Thyroid gland (tissue), 4 donors: ENCODE measurements at regions not wholly inside any gene's neighbourhood (a gene's known extent, or its start where the extent isn't known, plus 50 kb on each side); places are given as distances from the start of the nearest gene placed in this dataset.

ENCODE experiments used
- POLR2A ChIP-seq, 2 donors: fragments of 450-650 bp; IDR thresholded peaks; one replicate each; pipeline ENCODE4 v1.6.1; 2017; ENCODE audit warnings: antibody characterized with exemption in 2 of 2, mild to moderate bottlenecking in 2 of 2, moderate library complexity in 1 of 2
- TF ChIP-seq, protein P1 (sequence below), 6 experiments: fragments of 200-600 bp in 3 of 6; fragments of 450-650 bp in 3 of 6; sonication (generic) in 3 of 6; IDR thresholded peaks; one replicate each; pipeline ENCODE4 v1.5.1; 2016 to 2019; ENCODE audit warnings: antibody characterized with exemption in 6 of 6, mild to moderate bottlenecking in 2 of 6, inconsistent platforms in 1 of 6, moderate library complexity in 1 of 6

DNA sequence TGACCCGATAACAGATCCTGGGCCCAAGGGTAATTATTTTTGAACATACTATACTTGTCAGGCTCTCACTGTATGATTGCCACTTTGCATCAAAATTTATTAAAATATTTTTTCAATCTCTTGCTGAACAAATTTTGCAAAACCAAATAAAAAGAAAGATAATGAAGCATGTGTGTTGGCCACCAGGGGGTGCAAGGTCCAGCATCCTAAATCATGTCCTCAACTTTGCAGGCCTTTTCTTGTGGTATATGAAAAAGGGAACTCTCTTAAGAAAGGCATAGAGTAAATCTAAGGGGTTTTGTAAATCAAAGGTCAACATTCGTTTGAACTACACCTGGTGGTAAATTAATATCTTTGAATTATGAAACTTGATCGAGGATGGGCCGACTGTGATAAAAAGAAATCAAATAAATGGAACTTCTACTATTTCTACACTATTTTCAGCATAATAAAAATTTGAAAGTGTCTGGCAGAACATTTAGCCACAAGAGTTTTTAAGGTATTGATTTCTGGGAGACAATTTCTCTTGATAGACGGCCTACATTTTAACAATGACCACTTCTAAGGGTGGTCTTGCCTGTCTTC, 676.5 kb downstream of the DMRTA1 start:
- TF ChIP-seq, protein P1, sequence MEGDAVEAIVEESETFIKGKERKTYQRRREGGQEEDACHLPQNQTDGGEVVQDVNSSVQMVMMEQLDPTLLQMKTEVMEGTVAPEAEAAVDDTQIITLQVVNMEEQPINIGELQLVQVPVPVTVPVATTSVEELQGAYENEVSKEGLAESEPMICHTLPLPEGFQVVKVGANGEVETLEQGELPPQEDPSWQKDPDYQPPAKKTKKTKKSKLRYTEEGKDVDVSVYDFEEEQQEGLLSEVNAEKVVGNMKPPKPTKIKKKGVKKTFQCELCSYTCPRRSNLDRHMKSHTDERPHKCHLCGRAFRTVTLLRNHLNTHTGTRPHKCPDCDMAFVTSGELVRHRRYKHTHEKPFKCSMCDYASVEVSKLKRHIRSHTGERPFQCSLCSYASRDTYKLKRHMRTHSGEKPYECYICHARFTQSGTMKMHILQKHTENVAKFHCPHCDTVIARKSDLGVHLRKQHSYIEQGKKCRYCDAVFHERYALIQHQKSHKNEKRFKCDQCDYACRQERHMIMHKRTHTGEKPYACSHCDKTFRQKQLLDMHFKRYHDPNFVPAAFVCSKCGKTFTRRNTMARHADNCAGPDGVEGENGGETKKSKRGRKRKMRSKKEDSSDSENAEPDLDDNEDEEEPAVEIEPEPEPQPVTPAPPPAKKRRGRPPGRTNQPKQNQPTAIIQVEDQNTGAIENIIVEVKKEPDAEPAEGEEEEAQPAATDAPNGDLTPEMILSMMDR (IDR thresholded peaks at IDR 0.05) = peak in 3 of 6 experiments; percentile 25 to 54 (median 46)
- no peak for TF ChIP-seq POLR2A (IDR thresholded peaks at IDR 0.05)
